ENCODE measurements at regions not wholly inside any gene's neighbourhood (a gene's known extent, or its start where the extent isn't known, plus 50 kb on each side); places are given as distances from the start of the nearest gene placed in this dataset.
"Not testable (repeated sequence)": the region's sequence is repeated elsewhere in the genome, so short reads cannot be mapped to it uniquely, and the experiment has no call there.

- ChIA-PET CTCF (no interaction called here), POLR2A (no interaction called here)
These were observed 154.7 kb downstream of the URI1 start for GRCh38 chr19:30096596-30097370.

- POLR2A ChIA-PET, result no interaction called here
These were observed 155.8 kb downstream of the URI1 start for GRCh38 chr19:30097746-30098280.

GRCh38 chr19:30102239-30102638 is 160.2 kb downstream of the URI1 start:
- ChIA-PET POLR2A (no interaction called here), CTCF (interaction anchor here (0.9 kb wide), 1 partner anchor 161 kb away, joined by 3 read pairs; no protein-coding TSS in a partner anchor)

More at GRCh38 chr19:30097746-30098280, 155.8 kb downstream of the URI1 start:
- CTCF ChIA-PET, result no interaction called here

- ChIA-PET POLR2A (no interaction called here), CTCF (no interaction called here)
These were observed 160.6 kb downstream of the URI1 start for GRCh38 chr19:30102666-30103065.

- ChIA-PET CTCF (no interaction called here), POLR2A (no interaction called here)
These were observed 161.9 kb downstream of the URI1 start for GRCh38 chr19:30103981-30104380.

GRCh38 chr19:30105316-30105715 is 163.3 kb downstream of the URI1 start:
- ChIA-PET POLR2A (no interaction called here), CTCF (interaction anchor here (0.6 kb wide), 1 partner anchor 1880 kb away, joined by 5 read pairs; no protein-coding TSS in a partner anchor)

- CTCF ChIA-PET, result no interaction called here
- POLR2A ChIA-PET, result no interaction called here
These were observed 163.7 kb downstream of the URI1 start for GRCh38 chr19:30105727-30106126.

GRCh38 chr19:30106417-30107095 is 164.5 kb downstream of the URI1 start:
- CTCF ChIA-PET, result no interaction called here
- POLR2A ChIA-PET, result no interaction called here

- POLR2A ChIA-PET, result no interaction called here
- CTCF ChIA-PET, result no interaction called here
These were observed 165.2 kb downstream of the URI1 start for GRCh38 chr19:30107251-30107650.

GRCh38 chr19:30109565-30109964 is 167.5 kb downstream of the URI1 start:
- POLR2A ChIA-PET, result no interaction called here
- CTCF ChIA-PET, result no interaction called here

GRCh38 chr19:30111021-30111855 is 169.2 kb downstream of the URI1 start:
- ChIA-PET CTCF (no interaction called here), POLR2A (no interaction called here)

GRCh38 chr19:30112171-30112570 is 170.1 kb downstream of the URI1 start:
- ChIA-PET CTCF (no interaction called here), POLR2A (no interaction called here)

GRCh38 chr19:30112666-30113065 is 170.6 kb downstream of the URI1 start:
- POLR2A ChIA-PET, result no interaction called here
- CTCF ChIA-PET, result no interaction called here

- ChIA-PET POLR2A (no interaction called here), CTCF (no interaction called here)
These were observed 171.1 kb downstream of the URI1 start for GRCh38 chr19:30113186-30113585.

GRCh38 chr19:30114095-30114494 is 172.1 kb downstream of the URI1 start:
- CTCF ChIA-PET, POLR2A ChIA-PET: not testable (repeated sequence)

- ChIA-PET POLR2A (no interaction called here), CTCF (no interaction called here)
These were observed 173.9 kb downstream of the URI1 start for GRCh38 chr19:30115947-30116346.

- ChIA-PET CTCF (no interaction called here), POLR2A (no interaction called here)
These were observed 174.5 kb downstream of the URI1 start for GRCh38 chr19:30116530-30116929.

- ChIA-PET POLR2A (no interaction called here), CTCF (no interaction called here)
These were observed 175.0 kb downstream of the URI1 start for GRCh38 chr19:30116984-30117555.

- POLR2A ChIA-PET, result no interaction called here
- CTCF ChIA-PET, result no interaction called here
These were observed 175.7 kb downstream of the URI1 start for GRCh38 chr19:30117636-30118145.

GRCh38 chr19:30118221-30118620 is 176.2 kb downstream of the URI1 start:
- POLR2A ChIA-PET, result no interaction called here
- CTCF ChIA-PET, result no interaction called here

Measured in activated CD8-positive, alpha-beta memory T cell treated with anti-CD3 and anti-CD28 coated beads for 36 hours (primary cell).